ENCODE measurements at regions not wholly inside any gene's neighbourhood (a gene's known extent, or its start where the extent isn't known, plus 50 kb on each side); places are given as distances from the start of the nearest gene placed in this dataset.

GRCh38 chr3:81925385-81925784 lies 163.9 kb upstream of the GBE1 start:
- TF ChIP-seq POLR2AphosphoS5 (IDR thresholded peaks at IDR 0.05; ENCODE audit: low read depth, low read length), result no peak
- no peak for TF ChIP-seq TAF1 (IDR thresholded peaks at IDR 0.05; ENCODE audit: borderline replicate concordance, insufficient read depth, low read length)
- TF ChIP-seq REST (IDR thresholded peaks at IDR 0.05; ENCODE audit: insufficient read depth in 1 of 2, low read depth in 2 of 2, low read length in 2 of 2), result no peak
- TF ChIP-seq SIN3A (IDR thresholded peaks at IDR 0.05; ENCODE audit: borderline replicate concordance, insufficient read depth, low read length), result no peak
